IPS-18a (cell line): ENCODE measurements at regions not wholly inside any gene's neighbourhood (a gene's known extent, or its start where the extent isn't known, plus 50 kb on each side); places are given as distances from the start of the nearest gene placed in this dataset.
"Not testable (repeated sequence)": the region's sequence is repeated elsewhere in the genome, so short reads cannot be mapped to it uniquely, and the experiment has no call there.

ENCODE experiments used
- H3K27ac ChIP-seq: one replicate; pipeline ENCODE4 v1.5.1; 2013; ENCODE audit warnings: low read length
- H3K27me3 ChIP-seq: one replicate; pipeline ENCODE4 v1.6.1; 2013; ENCODE audit warnings: mild to moderate bottlenecking, low read length; ENCODE audit not compliant: control insufficient read depth, insufficient read depth
- H3K36me3 ChIP-seq: one replicate; pipeline ENCODE4 v1.6.1; 2013; ENCODE audit warnings: low read depth, low read length; ENCODE audit not compliant: control insufficient read depth
- H3K4me1 ChIP-seq: one replicate; pipeline ENCODE4 v1.6.1; 2013; ENCODE audit warnings: low read depth, low read length; ENCODE audit not compliant: control insufficient read depth
- H3K4me3 ChIP-seq: one replicate; pipeline ENCODE4 v1.5.1; 2013; ENCODE audit warnings: low read length
- H3K9ac ChIP-seq: one replicate; pipeline ENCODE4 v1.6.1; 2013; ENCODE audit warnings: mild to moderate bottlenecking, low read length, moderate library complexity
- H3K9me3 ChIP-seq: one replicate; pipeline ENCODE4 v1.6.1; 2013; ENCODE audit warnings: low read depth, low read length; ENCODE audit not compliant: control insufficient read depth

GRCh38 chr5:45132972-45133371 lies 324.2 kb downstream of the MRPS30 start:
- Histone ChIP-seq H3K36me3 (no peaks in the 10 kb centered on the region), H3K9me3 (no peaks in the 10 kb centered on the region), H3K4me3 (no peak overlapping the region), H3K9ac (no peak overlapping the region), H3K4me1 (no peaks in the 10 kb centered on the region), H3K27ac (no peak overlapping the region), H3K27me3 (no peaks in the 10 kb centered on the region)

- no peaks in the 10 kb centered on the region for H3K36me3 ChIP-seq
- no peaks in the 10 kb centered on the region for H3K9me3 ChIP-seq
- H3K9ac ChIP-seq, result no peak overlapping the region
Observed at GRCh38 chr5:45162974-45163373, 354.2 kb downstream of the MRPS30 start.

GRCh38 chr5:45171563-45171962 lies 362.8 kb downstream of the MRPS30 start:
- no peak overlapping the region for H3K27ac ChIP-seq
- H3K9ac ChIP-seq, result no peak overlapping the region
- H3K36me3 ChIP-seq, result no peaks in the 10 kb centered on the region
- no peaks in the 10 kb centered on the region for H3K9me3 ChIP-seq
- H3K27me3 ChIP-seq, result no peaks in the 10 kb centered on the region
- no peaks in the 10 kb centered on the region for H3K4me1 ChIP-seq
- H3K4me3 ChIP-seq, result no peak overlapping the region

More at GRCh38 chr5:45162974-45163373, 354.2 kb downstream of the MRPS30 start:
- Histone ChIP-seq H3K27me3 (no peaks in the 10 kb centered on the region), H3K4me1 (no peaks in the 10 kb centered on the region), H3K4me3 (no peak overlapping the region), H3K27ac (no peak overlapping the region)

GRCh38 chr5:45172634-45173033 lies 363.9 kb downstream of the MRPS30 start:
- H3K4me1 ChIP-seq, H3K36me3 ChIP-seq, H3K27ac ChIP-seq, H3K9me3 ChIP-seq, H3K4me3 ChIP-seq, H3K9ac ChIP-seq, H3K27me3 ChIP-seq: not testable (repeated sequence)

- Histone ChIP-seq H3K4me1 (peaks cover 7% of the 10 kb centered on the region), H3K36me3 (no peaks in the 10 kb centered on the region), H3K4me3 (no peak overlapping the region), H3K27ac (no peak overlapping the region), H3K9me3 (no peaks in the 10 kb centered on the region), H3K9ac (no peak overlapping the region), H3K27me3 (no peaks in the 10 kb centered on the region)
Observed at GRCh38 chr5:45179686-45180085, 370.9 kb downstream of the MRPS30 start.

GRCh38 chr5:45189042-45189441 lies 380.3 kb downstream of the MRPS30 start:
- Histone ChIP-seq H3K27ac (no peak overlapping the region), H3K36me3 (no peaks in the 10 kb centered on the region), H3K4me3 (no peak overlapping the region), H3K9me3 (no peaks in the 10 kb centered on the region), H3K27me3 (no peaks in the 10 kb centered on the region), H3K4me1 (peaks cover 3% of the 10 kb centered on the region), H3K9ac (no peak overlapping the region)

- no peaks in the 10 kb centered on the region for H3K36me3 ChIP-seq
- no peak overlapping the region for H3K4me3 ChIP-seq
- H3K9me3 ChIP-seq, result no peaks in the 10 kb centered on the region
Observed at GRCh38 chr5:45189481-45189880, 380.7 kb downstream of the MRPS30 start.

GRCh38 chr5:45195026-45195425 lies 386.3 kb downstream of the MRPS30 start:
- peaks cover 3% of the 10 kb centered on the region for H3K4me1 ChIP-seq
- H3K27ac ChIP-seq, result no peak overlapping the region
- H3K9ac ChIP-seq, result no peak overlapping the region
- H3K27me3 ChIP-seq, result no peaks in the 10 kb centered on the region
- no peaks in the 10 kb centered on the region for H3K9me3 ChIP-seq
- no peak overlapping the region for H3K4me3 ChIP-seq
- no peaks in the 10 kb centered on the region for H3K36me3 ChIP-seq

More at GRCh38 chr5:45189481-45189880, 380.7 kb downstream of the MRPS30 start:
- no peaks in the 10 kb centered on the region for H3K27me3 ChIP-seq
- H3K9ac ChIP-seq, result no peak overlapping the region
- H3K4me1 ChIP-seq, result peaks cover 3% of the 10 kb centered on the region
- H3K27ac ChIP-seq, result no peak overlapping the region
